Kidney (tissue), 13 donors: ENCODE measurements at regions not wholly inside any gene's neighbourhood (a gene's known extent, or its start where the extent isn't known, plus 50 kb on each side); places are given as distances from the start of the nearest gene placed in this dataset.

Source experiments
- DNase-seq, 5 donors: peaks; one replicate each; pipeline ENCODE4 v3.0.0-alpha.2; 2013 to 2020
- FAIRE-seq: peaks from 2 replicates; lab custom pipeline; 2012; peaks lifted over from hg19 to GRCh38; lab: Jason Lieb, UNC
- H3K27ac ChIP-seq, 2 donors: one replicate each; pipeline ENCODE4 v1.7.0; 2013; ENCODE audit warnings: low read depth in 2 of 2, low read length in 2 of 2, inconsistent platforms in 1 of 2
- H3K27me3 ChIP-seq: one replicate; pipeline ENCODE4 v1.7.1; 2013; ENCODE audit warnings: low read length, inconsistent platforms; ENCODE audit not compliant: control insufficient read depth, insufficient read depth
- H3K36me3 ChIP-seq, 3 donors: one replicate each; pipeline versions ENCODE4 v1.7.0 to v1.7.1; 2013; ENCODE audit warnings: low read length in 3 of 3, control low read depth in 1 of 3, inconsistent platforms in 1 of 3; ENCODE audit not compliant: insufficient read depth in 3 of 3, control insufficient read depth in 2 of 3
- H3K4me1 ChIP-seq, 3 donors: one replicate each; pipeline versions ENCODE4 v1.7.0 to v1.7.1; 2013; ENCODE audit warnings: low read length in 3 of 3, inconsistent platforms in 1 of 3, low read depth in 1 of 3; ENCODE audit not compliant: control insufficient read depth in 2 of 3, insufficient read depth in 2 of 3
- H3K4me3 ChIP-seq, 3 donors: one replicate each; pipeline versions ENCODE4 v1.7.0 to v1.8.1; 2013; ENCODE audit warnings: low read length in 3 of 3, control low read depth in 1 of 3, inconsistent platforms in 1 of 3
- H3K9ac ChIP-seq, 3 donors: one replicate each; pipeline versions ENCODE4 v1.7.0 to v1.7.1; 2013; ENCODE audit warnings: low read length in 3 of 3, control low read depth in 1 of 3, inconsistent platforms in 1 of 3
- H3K9me3 ChIP-seq, 3 donors: one replicate each; pipeline versions ENCODE4 v1.7.0 to v1.7.1; 2013; ENCODE audit warnings: low read length in 3 of 3, control low read depth in 1 of 3, inconsistent platforms in 1 of 3; ENCODE audit not compliant: control insufficient read depth in 2 of 3, insufficient read depth in 1 of 3
- intact Hi-C: fragments of 100-400 bp; cut with DNase I; formaldehyde crosslinking; loops from one replicate; pipeline ENCODE4 v1.11.1; 2022
- TF ChIP-seq, protein P1 (sequence below): IDR thresholded peaks from 3 replicates; pipeline ENCODE4 v1.5.1; 2012; ENCODE audit warnings: mild to moderate bottlenecking, moderate library complexity, borderline replicate concordance; ENCODE audit not compliant: insufficient read depth; ENCODE audit errors: extremely low read depth
- donor health status: control.
- donor health status: control.
- donor health status: control.
- donor health status: control.
- donor health status: control.
- donor health status: DM: yes; HTN: yes; CAD: no.
- donor health status: Normal renal cell carcinoma (clear cell type).

DNA sequence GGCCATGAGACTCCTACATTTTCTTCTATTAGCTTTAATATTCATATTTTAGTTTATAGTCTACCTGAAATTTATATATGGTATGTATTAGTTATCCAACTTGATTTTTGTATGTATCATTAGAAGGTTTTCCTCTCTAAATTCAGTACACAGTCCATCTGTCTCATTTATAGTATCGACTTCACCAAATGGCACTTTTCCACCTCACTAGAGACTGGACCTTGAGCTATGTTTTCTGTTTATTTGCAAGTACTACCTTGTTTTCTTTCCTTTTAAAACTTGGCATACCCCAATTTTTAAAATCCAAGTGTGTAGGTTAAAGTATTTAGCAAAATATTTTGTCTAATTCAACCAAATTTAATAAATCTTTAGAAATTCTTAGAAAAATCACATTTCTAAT is 1137.5 kb downstream of the NSUN3 start:
- no peak overlapping the region for H3K4me3 ChIP-seq
- no peaks in the 10 kb centered on the region for H3K27me3 ChIP-seq
- intact Hi-C loops: no loop called here
- peaks cover 0 to 5% (median 0%) of the 10 kb centered on the region in 3 donors for H3K9me3 ChIP-seq
- TF ChIP-seq, protein P1, sequence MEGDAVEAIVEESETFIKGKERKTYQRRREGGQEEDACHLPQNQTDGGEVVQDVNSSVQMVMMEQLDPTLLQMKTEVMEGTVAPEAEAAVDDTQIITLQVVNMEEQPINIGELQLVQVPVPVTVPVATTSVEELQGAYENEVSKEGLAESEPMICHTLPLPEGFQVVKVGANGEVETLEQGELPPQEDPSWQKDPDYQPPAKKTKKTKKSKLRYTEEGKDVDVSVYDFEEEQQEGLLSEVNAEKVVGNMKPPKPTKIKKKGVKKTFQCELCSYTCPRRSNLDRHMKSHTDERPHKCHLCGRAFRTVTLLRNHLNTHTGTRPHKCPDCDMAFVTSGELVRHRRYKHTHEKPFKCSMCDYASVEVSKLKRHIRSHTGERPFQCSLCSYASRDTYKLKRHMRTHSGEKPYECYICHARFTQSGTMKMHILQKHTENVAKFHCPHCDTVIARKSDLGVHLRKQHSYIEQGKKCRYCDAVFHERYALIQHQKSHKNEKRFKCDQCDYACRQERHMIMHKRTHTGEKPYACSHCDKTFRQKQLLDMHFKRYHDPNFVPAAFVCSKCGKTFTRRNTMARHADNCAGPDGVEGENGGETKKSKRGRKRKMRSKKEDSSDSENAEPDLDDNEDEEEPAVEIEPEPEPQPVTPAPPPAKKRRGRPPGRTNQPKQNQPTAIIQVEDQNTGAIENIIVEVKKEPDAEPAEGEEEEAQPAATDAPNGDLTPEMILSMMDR: no peak
- H3K4me1 ChIP-seq: no peaks in the 10 kb centered on the region
- DNase-seq (no peak), FAIRE-seq (no peak)
- H3K9ac ChIP-seq: no peak overlapping the region
- H3K36me3 ChIP-seq: no peaks in the 10 kb centered on the region
- no peak overlapping the region for H3K27ac ChIP-seq

DNA sequence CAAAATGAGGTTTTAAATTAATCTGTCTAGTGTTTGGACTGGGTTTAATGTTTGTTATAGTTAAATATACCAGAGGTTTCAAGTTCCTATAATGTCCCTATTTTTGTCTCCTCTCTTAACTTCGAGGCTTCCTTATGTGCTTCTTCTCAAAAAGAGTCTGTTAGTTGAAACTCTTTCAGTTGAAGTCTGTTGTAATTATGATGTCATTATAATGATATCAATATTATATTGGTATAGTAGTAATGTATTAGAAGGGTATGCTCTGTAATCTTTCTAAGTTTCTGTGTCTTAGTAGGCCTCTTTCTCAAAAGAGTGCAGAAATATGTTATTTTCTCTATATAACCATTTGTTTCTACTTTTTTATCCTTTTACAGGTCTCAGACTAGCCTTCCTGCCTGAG is 1148.0 kb downstream of the NSUN3 start:
- TF ChIP-seq, protein P1: no peak
- Histone ChIP-seq H3K36me3 (no peaks in the 10 kb centered on the region), H3K9ac (no peak overlapping the region), H3K9me3 (no peaks in the 10 kb centered on the region), H3K4me1 (no peaks in the 10 kb centered on the region), H3K27ac (no peak overlapping the region), H3K27me3 (no peaks in the 10 kb centered on the region), H3K4me3 (no peak overlapping the region)
- FAIRE-seq: no peak
- intact Hi-C loops: no loop called here
- DNase-seq: no peak

DNA sequence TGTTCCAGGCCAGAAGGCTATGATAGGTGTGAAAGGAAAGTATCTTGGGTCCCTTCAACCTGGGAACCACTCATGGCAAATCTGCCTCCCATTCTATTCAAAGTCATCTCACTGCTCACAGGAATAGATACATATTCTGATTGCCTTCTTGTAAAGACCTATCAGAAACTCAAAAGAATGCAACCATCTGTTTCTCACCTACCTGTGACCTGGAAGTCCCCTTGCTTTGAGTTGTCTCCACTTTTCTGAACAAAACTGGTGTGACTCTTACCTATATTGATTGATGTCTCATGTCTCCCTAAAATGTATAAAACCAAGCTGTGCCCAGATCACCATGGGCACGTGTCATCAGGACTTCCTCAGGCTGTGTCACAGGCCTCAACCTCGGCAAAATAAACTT is 1149.3 kb downstream of the NSUN3 start:
- no peak overlapping the region for H3K4me3 ChIP-seq
- no peak overlapping the region for H3K9ac ChIP-seq
- peaks cover 0 to 8% (median 0%) of the 10 kb centered on the region in 3 donors for H3K9me3 ChIP-seq
- intact Hi-C loops: no loop called here
- DNase-seq (no peak), FAIRE-seq (no peak)
- H3K27me3 ChIP-seq: no peaks in the 10 kb centered on the region
- TF ChIP-seq, protein P1: no peak
- no peaks in the 10 kb centered on the region for H3K36me3 ChIP-seq
- no peak overlapping the region for H3K27ac ChIP-seq
- no peaks in the 10 kb centered on the region for H3K4me1 ChIP-seq

DNA sequence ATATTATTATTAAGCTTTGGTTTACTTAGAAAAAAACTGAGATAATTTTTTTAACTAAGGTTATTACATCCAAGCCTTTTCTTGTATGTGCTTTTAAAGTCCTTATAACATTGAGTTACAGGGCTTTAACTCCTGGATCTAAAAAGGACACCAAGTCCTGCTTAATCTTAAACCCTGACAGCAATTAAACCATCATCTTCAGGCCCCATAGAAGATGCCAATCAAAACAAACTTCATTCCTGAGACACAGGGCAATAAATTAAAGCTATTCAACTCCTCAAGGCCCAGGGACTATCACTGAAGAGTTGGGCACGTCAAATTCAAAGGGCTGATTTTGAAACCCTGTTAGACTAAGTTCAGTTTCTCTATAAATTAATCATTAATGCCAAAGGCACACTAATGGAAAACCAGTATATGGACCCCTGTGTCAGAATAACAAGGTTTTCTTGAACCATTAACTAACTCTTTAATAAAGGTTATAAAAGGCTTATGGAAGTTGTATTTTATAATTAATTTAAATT is 1152.6 kb downstream of the NSUN3 start:
- TF ChIP-seq, protein P1: no peak
- H3K4me3 ChIP-seq: no peak overlapping the region
- no peaks in the 10 kb centered on the region for H3K27me3 ChIP-seq
- FAIRE-seq: no peak
- DNase-seq: peak in 2 of 5 donors; percentile 1 to 28
- H3K36me3 ChIP-seq: no peaks in the 10 kb centered on the region
- no peak overlapping the region for H3K27ac ChIP-seq
- intact Hi-C loops: no loop called here
- no peak overlapping the region for H3K9ac ChIP-seq
- no peaks in the 10 kb centered on the region for H3K4me1 ChIP-seq
- peaks cover 0 to 8% (median 0%) of the 10 kb centered on the region in 3 donors for H3K9me3 ChIP-seq
